Nephron (organoid): ENCODE measurements at regions not wholly inside any gene's neighbourhood (a gene's known extent, or its start where the extent isn't known, plus 50 kb on each side); places are given as distances from the start of the nearest gene placed in this dataset.
"Not testable (repeated sequence)": the region's sequence is repeated elsewhere in the genome, so short reads cannot be mapped to it uniquely, and the experiment has no call there.

ENCODE experiments used
- H3K27ac Mint-ChIP-seq, 3 experiments: 2 replicates each; pipeline ENCODE4 v1.8.0; 2020; ENCODE audit warnings: mixed read lengths in 3 of 3, mild to moderate bottlenecking in 2 of 3, moderate library complexity in 1 of 3
- H3K27me3 Mint-ChIP-seq: 2 replicates; pipeline ENCODE4 v1.8.0; 2021; ENCODE audit warnings: low read depth, mild to moderate bottlenecking, moderate library complexity, mixed read lengths
- H3K36me3 Mint-ChIP-seq: 2 replicates; pipeline ENCODE4 v1.8.0; 2020; ENCODE audit warnings: low read depth, mixed read lengths
- H3K4me1 Mint-ChIP-seq: 2 replicates; pipeline ENCODE4 v1.8.0; 2020; ENCODE audit warnings: mixed read lengths
- H3K4me3 Mint-ChIP-seq, 3 experiments: 2 replicates each; pipeline ENCODE4 v1.8.0; 2020; ENCODE audit warnings: mild to moderate bottlenecking in 3 of 3, mixed read lengths in 3 of 3, moderate library complexity in 2 of 3
- H3K9me3 Mint-ChIP-seq: 2 replicates; pipeline ENCODE4 v1.8.0; 2020; ENCODE audit warnings: mixed read lengths
- CTCF ChIP-seq, 3 experiments: fragments of 200-600 bp; sonication (generic); IDR thresholded peaks; one replicate each; pipeline ENCODE4 v1.5.0; 2021; ENCODE audit warnings: antibody characterized with exemption in 3 of 3; ENCODE audit not compliant: unreplicated experiment in 3 of 3

GRCh38 chr2:47631792-47632398 lies 61.1 kb upstream of the KCNK12 start:
- Mint-ChIP-seq H3K4me3 (no peak overlapping the region), H3K27me3 (peaks cover 10% of the 10 kb centered on the region), H3K4me1 (peaks cover 8% of the 10 kb centered on the region), H3K27ac (no peak overlapping the region), H3K36me3 (no peaks in the 10 kb centered on the region), H3K9me3 (no peaks in the 10 kb centered on the region)
- no peak for TF ChIP-seq CTCF (IDR thresholded peaks at IDR 0.05; ENCODE audit: unreplicated experiment in 3 of 3)

GRCh38 chr2:47631306-47631705 lies 60.5 kb upstream of the KCNK12 start:
- TF ChIP-seq CTCF (IDR thresholded peaks at IDR 0.05; ENCODE audit: unreplicated experiment in 3 of 3) = no peak
- Mint-ChIP-seq H3K36me3 (no peaks in the 10 kb centered on the region), H3K27ac (no peak overlapping the region), H3K27me3 (peaks cover 10% of the 10 kb centered on the region), H3K4me3 (no peak overlapping the region), H3K9me3 (no peaks in the 10 kb centered on the region), H3K4me1 (peaks cover 2% of the 10 kb centered on the region)

GRCh38 chr2:47629501-47630460 lies 59.0 kb upstream of the KCNK12 start:
- TF ChIP-seq CTCF (IDR thresholded peaks at IDR 0.05; ENCODE audit: unreplicated experiment in 3 of 3) = no peak
- Mint-ChIP-seq H3K4me3 (no peak overlapping the region), H3K27me3 (peaks cover 15% of the 10 kb centered on the region), H3K36me3 (no peaks in the 10 kb centered on the region), H3K27ac (no peak overlapping the region), H3K9me3 (no peaks in the 10 kb centered on the region), H3K4me1 (no peaks in the 10 kb centered on the region)

- Mint-ChIP-seq H3K4me3 (no peak overlapping the region), H3K27ac (no peak overlapping the region), H3K4me1 (no peaks in the 10 kb centered on the region), H3K27me3 (peaks cover 20% of the 10 kb centered on the region), H3K36me3 (no peaks in the 10 kb centered on the region), H3K9me3 (no peaks in the 10 kb centered on the region)
- no peak for TF ChIP-seq CTCF (IDR thresholded peaks at IDR 0.05; ENCODE audit: unreplicated experiment in 3 of 3)
Measured at GRCh38 chr2:47628904-47629303, 58.1 kb upstream of the KCNK12 start.

GRCh38 chr2:47626664-47627063 lies 55.9 kb upstream of the KCNK12 start:
- Mint-ChIP-seq H3K36me3 (no peaks in the 10 kb centered on the region), H3K4me1 (no peaks in the 10 kb centered on the region), H3K27me3 (peaks cover 12% of the 10 kb centered on the region), H3K27ac (no peak overlapping the region), H3K4me3 (no peak overlapping the region), H3K9me3 (no peaks in the 10 kb centered on the region)
- TF ChIP-seq CTCF (IDR thresholded peaks at IDR 0.05; ENCODE audit: unreplicated experiment in 3 of 3) = no peak

- not testable (repeated sequence) for H3K4me3 Mint-ChIP-seq, H3K4me1 Mint-ChIP-seq, H3K9me3 Mint-ChIP-seq, H3K27ac Mint-ChIP-seq, H3K36me3 Mint-ChIP-seq
- peaks cover 19% of the 10 kb centered on the region for H3K27me3 Mint-ChIP-seq
Measured at GRCh38 chr2:47623140-47623539, 52.4 kb upstream of the KCNK12 start.
